GM19238 (cell line): ENCODE measurements at regions not wholly inside any gene's neighbourhood (a gene's known extent, or its start where the extent isn't known, plus 50 kb on each side); places are given as distances from the start of the nearest gene placed in this dataset.
A peak's percentile ranks its signal among the peaks of the same experiment; 100 is the strongest.
"Not testable (repeated sequence)": the region's sequence is repeated elsewhere in the genome, so short reads cannot be mapped to it uniquely, and the experiment has no call there.

Experiments used
- DNase-seq: peaks from one replicate; pipeline ENCODE4 v3.0.0; 2011; ENCODE audit warnings: low spot score; ENCODE audit not compliant: insufficient read length

DNA sequence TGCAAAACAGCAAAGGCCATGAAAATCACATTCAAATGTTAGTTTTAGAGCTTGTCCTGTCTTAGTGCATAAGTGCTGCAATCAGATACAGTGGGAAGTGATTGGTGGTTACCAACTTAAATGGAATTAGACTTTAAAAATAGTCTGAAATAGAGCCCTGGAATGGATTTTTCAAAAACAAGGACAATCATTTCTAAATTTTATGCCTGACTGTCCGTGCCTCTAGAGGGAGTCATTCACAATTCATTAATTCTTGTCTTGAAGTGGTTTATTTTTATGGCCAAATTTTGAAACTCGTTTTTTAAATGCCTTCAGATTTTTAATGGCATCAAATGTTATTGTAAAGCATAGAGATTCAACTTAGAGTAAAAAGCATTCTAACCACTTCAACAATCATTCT is 561.8 kb upstream of the DAB2 start:
- no peak for DNase-seq

GRCh38 chr5:39980056-39980455 is 555.3 kb upstream of the DAB2 start:
- no peak for DNase-seq

GRCh38 chr5:39977066-39977655 is 552.4 kb upstream of the DAB2 start:
- no peak for DNase-seq

DNA sequence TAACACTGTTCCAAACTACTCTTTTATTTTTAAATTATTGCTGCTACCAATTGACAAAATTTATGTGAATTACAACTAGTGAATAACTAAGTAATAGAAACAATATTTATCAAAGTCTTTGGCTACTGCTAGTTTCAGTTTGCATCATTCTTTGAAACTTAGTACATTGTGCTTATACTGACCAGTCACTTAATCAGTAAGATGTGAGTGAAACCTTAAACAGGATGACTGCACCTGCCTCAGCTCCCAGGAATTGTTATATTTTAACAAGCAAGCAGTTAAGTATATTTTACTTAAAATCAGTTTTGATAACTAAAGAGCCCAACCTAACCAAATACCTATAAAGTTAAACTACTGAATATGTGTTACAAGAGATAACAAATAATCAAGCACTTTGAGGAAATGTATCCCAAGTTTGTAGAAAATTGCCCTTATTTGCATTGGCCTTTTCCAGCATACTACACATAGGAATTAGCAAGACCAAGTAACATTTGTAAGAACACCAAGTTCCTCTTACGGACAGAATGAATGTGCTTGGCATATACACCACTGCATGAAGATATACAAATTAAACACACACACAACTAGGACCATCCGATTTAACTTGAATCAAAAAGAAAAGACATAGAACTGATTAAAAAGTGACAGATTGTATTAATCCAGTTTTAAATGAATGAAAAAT is 545.5 kb upstream of the DAB2 start:
- no peak for DNase-seq

DNA sequence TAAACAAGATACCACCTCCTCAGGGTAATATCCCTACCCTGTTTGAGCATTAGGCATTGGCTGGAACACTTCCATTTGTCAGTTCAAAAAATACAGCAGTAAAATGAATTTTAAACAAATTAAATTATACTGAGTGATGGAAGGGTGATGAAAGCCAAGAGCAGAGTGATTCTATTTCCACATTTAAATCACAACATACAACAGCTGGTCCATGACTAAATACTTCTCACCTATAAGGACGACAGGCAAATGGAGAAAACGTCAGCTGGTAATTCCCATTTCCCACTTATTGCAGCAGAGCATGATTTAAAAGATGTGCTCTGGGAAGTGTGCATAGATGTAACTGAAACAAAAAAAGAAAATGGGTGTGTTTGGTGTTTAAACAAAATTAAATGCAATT is 543.6 kb upstream of the DAB2 start:
- DNase-seq: no peak

DNA sequence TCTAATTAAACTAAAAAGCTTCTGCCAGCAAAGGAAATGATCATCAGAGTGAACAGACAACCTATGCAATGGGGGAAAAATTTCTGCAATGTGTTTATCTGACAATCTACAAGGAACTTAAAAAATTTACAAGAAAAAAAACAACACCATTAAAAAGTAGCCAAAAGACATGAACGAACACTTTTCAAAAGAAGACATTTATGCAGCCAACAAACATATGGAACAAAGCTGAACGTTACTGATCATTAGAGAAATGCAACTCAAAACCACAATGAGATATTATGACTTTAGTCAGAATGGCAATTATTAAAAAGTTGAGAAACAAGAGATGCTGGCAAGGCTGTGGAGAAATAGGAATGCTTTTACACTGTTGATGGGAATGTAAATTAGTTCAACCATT is 530.4 kb upstream of the DAB2 start:
- no peak for DNase-seq

DNA sequence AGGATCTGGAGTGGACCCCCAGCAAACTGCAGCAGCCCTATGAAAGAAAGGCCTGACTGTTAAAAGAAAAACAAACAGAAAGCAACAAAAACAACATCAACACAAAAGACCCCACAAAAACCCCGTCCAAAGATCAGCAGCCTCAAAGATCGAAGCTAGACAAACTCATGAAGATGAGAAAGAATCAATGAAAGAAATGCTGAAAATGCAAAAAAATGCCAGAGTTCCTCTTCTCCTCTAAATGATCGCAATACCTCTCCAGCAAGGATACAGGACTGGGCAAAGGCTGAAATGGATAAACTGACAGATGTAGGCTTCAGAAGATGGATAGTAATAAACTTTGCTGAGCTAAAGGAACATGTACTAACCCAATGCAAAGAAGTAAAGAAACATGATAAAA is 526.3 kb upstream of the DAB2 start:
- DNase-seq: no peak

GRCh38 chr5:39948867-39949468 is 524.2 kb upstream of the DAB2 start:
- DNase-seq: peak; percentile 9

DNA sequence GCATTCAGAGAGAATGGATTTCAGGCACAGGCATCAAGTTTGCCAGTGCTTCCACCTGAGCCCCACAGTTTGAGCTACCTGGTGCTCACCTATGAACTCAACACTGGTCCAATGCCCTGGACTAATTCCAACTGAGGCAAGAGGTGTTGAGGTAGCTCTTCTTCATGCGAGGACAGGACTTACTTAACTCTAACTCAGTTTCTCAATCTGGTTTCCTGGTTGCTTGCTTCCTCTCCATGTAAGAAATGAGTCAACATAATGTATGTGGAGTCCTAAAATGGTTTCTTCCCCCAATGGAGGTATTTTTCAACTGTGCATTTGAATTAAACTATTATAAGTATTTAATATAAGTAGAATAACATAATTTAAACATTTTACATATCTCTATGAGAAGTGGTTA is 523.6 kb upstream of the DAB2 start:
- no peak for DNase-seq

DNA sequence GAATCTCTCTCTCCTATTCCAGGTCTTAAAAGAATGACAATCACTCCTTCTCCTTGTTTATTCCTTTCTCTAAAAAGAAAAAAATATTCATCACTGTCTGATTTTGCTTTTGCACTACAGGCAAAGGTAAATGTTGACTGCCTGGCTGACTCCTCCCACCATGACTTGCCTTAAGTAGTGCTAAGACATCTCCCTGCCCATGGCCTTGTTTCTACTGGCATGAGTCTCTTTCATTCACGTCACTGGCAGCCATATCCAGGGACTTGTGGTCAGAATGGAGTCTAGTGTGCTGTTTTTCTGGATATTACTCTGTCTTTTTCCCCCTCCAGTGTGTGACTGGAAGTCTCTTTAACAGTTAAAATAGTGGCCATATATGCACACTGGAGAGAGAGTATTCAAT is 522.9 kb upstream of the DAB2 start:
- no peak for DNase-seq

GRCh38 chr5:39946356-39947045 is 521.7 kb upstream of the DAB2 start:
- DNase-seq: no peak

GRCh38 chr5:39945870-39946269 is 521.1 kb upstream of the DAB2 start:
- no peak for DNase-seq

GRCh38 chr5:39943811-39944210 is 519.0 kb upstream of the DAB2 start:
- DNase-seq: no peak

DNA sequence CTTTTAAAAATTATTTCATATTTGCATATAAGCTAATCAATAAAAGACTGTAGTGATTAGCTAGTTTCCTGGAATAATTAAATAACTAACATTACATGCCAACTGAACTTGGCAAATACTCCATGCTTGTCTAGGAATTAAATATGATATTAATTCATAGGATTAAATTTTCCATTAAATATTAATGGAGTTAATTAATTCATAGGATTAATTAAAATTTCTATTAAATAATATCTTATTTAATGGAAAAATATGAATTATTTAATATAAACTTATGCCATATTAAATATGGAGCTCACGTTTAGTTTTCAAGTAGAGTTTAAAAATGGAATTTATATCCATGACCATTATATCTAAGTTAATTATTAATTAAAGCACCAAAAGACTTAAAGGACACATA is 517.8 kb upstream of the DAB2 start:
- no peak for DNase-seq

DNA sequence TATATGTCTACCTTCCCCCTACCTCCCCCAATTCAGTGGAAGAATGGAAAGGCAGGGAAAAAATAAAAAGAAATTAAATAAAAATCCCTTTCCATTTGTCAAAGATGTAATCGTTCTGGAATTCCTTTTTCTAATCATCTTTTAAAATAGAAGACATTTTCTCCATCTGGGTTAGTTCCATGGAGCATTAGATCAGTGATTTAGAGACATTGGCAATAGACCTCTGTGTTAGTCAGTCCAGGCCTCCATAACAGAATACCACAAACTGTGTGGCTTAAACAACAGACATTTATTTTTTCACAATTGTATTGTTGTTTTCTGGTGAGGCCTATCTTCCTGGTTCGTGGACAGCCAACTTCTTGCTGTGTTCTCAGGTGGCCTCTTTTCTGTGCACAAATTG is 516.6 kb upstream of the DAB2 start:
- DNase-seq: no peak

- DNase-seq: no peak
These were observed 510.1 kb upstream of the DAB2 start for GRCh38 chr5:39934830-39935229.

GRCh38 chr5:39933061-39933460 is 508.3 kb upstream of the DAB2 start:
- no peak for DNase-seq

DNA sequence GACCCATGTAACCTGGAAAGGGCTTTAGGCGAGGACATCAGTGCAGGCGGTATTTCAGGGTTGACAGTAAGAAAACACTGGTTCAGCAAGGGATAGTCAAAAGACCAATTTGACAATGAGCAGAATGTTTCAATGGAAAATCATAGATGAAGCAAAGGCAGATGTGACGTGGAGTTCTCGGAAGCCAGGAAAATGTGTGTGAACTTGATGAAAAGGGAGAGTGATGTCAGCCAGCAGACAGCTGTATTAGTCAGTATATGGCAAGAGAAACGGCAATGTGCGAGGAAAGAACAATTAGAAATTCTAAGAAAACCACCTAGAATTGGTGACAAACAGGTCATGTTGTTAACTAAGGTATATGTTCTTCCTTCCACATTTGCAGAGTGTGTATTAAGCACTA is 503.9 kb upstream of the DAB2 start:
- no peak for DNase-seq

- DNase-seq: no peak
These were observed 495.1 kb upstream of the DAB2 start for GRCh38 chr5:39919876-39920275.

DNA sequence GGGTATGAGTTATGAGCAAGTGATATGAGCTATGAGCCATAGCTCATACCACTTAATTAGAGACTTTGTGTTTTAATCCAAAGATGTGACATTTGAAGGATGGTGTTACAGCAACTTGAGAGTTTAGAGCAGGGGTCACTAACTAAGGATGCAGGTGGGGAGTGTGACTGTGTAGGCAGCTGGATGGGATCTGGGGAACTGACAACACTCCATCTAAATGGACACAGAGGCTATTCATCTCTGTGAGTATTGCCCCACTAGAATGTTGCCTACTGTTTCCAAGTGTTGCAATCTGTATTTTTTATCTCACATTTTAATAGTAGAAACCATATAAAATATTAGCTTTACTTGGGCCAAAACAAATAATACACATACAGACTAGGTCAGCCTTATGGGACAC is 488.1 kb upstream of the DAB2 start:
- no peak for DNase-seq

DNA sequence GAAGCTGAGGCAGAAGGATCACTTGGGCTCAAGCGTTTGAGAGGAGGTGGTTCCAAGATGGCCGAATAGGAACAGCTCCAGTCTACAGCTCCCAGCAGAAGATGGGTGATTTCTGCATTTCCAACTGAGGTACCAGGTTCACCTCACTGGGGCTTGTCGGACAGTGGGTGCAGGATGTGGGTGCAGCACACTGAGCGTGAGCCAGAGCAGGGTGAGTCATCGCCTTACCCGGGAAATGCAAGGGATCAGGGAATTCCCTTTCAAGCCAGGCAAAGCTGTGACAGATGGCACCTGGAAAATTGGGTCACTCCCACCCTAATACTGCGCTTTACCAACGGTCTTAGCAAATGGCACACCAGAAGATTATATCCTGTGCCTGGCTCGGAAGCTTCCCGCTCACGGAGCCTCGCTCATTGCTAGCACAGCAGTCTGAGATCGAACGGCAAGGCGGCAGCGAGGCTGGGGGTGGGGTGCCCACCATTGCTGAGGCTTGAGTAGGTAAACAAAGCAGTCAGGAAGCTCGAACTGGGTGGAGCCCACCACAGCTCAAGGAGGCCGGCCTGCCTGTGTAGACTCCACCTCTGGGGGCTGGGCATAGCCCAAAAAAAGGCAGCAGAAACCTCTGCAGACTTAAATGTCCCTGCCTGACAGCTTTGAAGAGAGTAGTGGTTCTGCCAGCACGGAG is 482.6 kb upstream of the DAB2 start:
- not testable (repeated sequence) for DNase-seq

DNA sequence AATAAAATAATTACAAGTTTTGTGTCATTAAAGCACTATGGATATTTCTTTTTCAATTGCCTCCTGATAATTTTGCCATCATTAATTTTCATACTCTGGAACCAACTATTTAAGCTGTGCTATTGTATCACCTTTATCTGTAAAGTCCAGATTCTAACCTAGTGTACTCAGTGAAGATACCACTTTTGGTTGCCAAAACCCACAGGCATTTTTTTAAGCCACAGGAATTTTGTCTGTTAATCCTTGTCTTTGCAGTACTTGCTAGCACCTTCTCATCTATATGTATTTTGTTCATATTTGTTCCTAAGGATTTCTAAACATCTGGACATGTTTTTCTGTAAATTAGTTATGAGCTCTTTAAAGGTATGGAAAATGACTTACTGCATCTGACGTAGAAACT is 481.4 kb upstream of the DAB2 start:
- no peak for DNase-seq
